GM20431 (cell line): ENCODE measurements at regions not wholly inside any gene's neighbourhood (a gene's known extent, or its start where the extent isn't known, plus 50 kb on each side); places are given as distances from the start of the nearest gene placed in this dataset.

Source experiments
- in situ Hi-C: fragments of 300-500 bp; cut with MseI, MboI; formaldehyde crosslinking; loops from one replicate; pipeline ENCODE4 v1.15.0; 2020; ENCODE audit warnings: low sequenced_read_pairs; ENCODE audit not compliant: unreplicated experiment

DNA sequence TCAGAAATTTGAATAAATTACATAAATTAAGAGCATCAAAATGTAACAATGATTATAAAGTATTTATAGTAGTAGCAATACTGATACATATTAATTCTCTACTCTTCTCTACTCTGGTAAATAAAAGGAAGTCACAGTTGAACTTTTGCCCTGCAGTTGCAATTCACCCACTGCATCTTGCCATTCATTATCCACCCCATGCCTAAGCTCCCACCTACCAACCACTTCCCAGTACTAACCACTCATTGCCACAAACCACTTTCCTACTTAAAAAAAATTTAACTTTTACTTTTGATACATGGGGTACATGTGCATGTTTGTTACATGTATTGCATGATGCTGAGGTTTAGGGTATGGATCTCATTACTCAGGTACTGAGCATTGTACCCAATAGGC lies 174.0 kb downstream of the RASSF9 start:
- in situ Hi-C loops = no loop called here

DNA sequence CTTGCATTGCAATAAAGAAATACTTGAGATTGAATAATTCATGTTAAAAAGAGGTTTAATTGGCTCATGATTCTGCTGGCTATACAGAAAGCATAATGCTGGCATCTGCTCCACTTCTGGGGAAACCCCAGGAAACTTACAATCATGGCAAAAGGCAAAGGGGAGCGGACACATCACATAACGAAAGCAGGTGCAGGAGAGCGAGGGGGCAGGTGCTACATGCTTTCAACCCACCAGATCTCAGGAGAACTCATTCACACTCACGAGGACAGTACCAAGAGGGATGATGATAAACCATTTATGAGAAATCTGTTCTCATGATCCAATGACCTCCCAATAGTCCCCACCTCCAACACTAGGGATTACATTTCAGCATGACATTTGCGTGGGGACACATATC lies 172.6 kb downstream of the RASSF9 start:
- in situ Hi-C loops = no loop called here

DNA sequence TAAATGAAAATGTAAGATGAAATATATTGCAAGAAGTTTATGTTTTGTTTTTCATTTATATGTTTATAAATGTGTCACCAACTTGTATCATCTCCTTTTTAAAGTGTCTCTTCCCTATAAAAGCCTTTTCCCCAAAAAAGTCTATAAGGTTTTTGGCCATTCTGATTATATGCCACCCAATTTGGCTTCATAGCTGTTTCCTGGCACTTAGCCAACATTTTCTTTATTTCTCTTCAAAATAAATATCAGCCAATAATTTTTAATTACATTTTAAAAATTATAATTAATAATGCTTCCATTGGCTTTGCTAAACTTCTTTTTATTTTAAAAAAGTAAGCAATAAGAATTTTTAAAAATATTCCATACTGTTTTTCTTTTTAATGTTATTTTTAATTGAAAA lies 171.8 kb downstream of the RASSF9 start:
- in situ Hi-C loops = no loop called here

DNA sequence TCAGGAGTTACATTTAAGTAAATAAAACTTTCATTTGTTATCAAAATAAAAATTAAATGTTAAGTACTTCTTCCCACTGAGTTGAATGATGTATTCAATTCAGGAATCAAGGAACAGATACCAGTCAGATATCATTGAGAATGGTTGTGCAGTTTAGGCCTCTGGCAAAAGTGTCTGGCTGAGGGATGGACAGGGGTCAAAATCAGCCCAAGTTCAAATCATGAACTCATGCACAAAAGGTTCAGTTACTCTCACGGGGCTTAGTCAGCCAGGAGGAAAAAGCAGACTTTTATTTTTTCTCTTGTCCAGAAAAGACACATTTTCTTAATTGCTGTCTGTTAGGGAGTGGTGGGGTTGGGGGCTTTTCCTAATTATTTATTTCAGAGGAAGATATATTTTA lies 166.3 kb downstream of the RASSF9 start:
- in situ Hi-C loops = no loop called here

DNA sequence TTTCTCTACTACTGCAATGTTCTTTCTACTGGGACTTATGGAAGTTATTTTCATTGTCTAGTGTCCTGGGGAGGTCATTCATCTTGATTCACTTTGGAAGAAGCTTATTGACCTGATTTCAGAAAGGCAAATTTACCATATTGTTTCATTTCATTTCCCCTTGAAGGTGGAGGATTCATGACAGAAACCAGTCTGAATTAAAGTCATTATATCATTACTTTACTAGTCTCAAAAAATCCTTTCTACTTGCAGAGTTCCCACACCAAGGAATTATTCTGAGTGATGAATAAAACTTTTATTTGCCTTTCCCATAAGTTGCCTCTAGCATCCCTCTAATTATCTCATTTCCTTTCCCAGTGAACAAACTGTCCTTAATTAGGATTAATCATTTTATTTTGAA lies 163.8 kb downstream of the RASSF9 start:
- in situ Hi-C loops = no loop called here

DNA sequence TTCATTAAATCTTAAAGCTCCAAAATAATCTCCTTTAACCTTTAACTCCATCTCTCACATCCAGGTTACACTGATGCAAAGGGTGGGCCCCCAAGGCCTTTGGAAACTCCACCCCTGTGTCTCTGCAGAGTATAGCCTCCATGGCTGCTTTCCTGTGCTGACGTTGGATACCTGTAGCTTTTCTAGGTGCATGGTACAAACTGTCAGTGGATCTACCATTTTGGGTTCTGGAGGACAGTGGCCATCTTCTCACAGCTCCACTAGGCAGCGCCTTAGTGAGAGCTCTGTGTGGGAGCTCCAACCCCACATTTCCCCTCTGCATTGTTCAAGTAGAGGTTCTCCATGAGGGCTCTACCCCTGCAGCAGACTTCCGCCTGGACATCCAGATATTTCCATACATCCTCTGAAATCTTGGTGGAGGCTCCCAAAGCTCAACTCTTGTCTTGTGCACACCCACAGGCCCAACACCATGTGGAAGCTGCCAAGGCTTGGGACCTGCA lies 162.2 kb downstream of the RASSF9 start:
- in situ Hi-C loops = no loop called here

DNA sequence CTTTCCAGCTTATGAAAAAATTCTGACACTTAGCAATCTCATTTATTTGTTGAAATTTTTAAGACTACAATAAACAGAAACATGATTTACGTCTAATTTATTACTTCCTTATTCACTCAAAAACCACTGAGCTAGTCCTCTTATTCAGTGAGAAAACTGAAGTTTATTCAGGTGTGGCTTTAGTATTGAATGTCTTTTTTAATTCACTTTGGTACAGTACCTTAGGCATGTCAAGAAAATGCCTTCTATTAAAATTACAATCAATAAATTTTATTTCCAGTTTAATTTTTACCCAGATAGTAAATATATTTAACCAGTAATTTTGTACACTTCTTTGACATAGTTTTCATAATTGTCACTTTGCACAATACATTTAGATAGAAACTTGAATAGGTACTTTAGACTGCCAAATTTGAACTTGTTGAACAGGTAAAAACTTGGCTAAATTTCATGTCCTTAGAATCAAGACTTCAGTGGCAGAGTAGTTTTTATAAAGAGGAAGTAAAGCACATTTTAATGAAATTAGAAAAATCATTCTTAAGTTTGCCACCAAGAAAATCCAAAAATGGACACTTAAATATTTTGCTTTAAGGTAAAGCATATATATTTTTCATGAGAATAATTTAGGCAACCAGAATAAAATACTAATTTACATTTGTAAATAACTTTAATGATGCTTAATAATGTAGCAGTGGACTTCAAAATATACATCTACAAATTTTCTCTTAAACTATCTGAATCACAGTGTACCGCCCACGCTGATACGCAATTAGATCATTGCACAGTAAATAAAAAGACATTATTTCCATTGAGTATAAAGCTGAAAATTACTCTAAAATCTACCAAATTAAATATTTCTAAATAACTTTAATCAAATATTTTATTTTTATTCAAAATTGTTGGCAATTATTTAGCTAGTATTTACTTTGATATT lies 159.1 kb downstream of the RASSF9 start:
- in situ Hi-C loops = no loop called here

DNA sequence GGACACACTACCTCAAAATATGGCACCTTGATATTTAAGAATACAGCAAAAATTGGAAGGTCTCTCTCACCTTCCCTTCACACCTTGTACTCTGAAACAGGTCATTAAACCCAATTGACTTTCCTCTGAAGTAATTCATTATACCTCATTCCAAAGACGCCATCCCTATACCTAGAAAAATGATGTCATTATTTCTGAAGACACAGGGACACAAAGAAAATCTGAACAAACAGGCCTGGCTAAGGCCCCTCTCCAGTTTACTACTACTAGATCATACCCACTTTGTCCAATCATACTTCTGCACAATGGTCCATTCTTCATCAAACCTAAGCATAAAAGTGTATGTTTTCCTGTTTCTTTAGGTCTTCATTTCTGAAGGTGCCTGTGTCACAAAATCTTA lies 156.9 kb downstream of the RASSF9 start:
- in situ Hi-C loops = no loop called here

DNA sequence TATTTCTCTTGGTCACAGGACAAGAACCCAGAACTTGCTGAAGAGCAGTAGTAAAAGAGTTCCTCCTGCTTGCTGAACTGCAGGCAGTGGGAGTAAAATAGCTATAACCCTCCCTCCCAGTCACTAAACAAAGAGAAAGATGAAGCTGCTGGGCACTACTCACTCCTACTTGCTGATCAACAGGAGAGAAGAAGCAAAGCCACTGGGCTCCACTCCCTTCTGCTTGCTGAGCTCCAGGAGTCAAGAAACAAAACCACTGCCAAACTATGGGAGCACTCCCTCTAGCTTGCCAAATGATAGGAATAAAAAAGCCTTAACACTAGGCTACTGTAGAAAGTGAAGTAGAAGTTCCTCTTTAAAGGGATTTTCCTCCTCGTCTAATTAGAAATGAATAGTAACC lies 155.3 kb downstream of the RASSF9 start:
- in situ Hi-C loops = no loop called here

DNA sequence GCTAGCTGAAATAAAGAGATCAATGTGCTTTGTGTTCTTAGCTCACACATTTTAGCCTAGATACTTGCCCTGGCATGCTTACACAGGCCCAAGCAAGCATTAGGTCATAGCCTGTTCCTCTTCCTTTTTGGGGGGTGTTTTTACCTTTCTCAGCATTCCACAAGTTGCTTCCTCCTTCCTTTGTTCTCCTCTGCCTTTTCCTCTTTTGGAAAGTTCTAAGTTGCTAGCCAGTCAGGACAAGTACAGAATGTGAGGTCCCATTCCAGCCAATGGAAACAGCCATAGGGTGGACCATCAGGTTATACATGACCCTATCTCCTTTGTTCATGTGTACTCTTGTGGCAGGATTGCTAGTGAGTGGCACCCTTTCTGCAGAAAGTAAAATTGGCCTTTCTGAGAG lies 154.9 kb downstream of the RASSF9 start:
- in situ Hi-C loops = no loop called here

DNA sequence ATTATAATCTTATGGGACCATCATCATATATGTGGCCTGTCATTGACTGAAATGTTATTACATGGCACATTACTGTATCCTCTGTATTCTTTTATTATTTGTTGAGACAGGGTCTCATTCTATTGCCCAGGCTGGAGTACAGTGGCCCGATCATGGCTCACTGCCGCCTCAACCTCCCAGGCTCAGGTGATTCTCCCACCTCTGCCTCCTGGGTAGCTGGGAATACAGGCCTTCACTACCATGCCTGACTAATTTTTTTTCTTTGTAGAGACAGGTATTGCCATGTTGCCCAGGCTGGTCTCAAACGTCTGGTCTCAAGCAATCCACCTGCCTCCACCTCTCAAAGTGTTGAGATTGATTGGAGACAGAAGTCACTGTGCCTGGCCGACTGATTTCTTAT lies 153.2 kb downstream of the RASSF9 start:
- in situ Hi-C loops = no loop called here

DNA sequence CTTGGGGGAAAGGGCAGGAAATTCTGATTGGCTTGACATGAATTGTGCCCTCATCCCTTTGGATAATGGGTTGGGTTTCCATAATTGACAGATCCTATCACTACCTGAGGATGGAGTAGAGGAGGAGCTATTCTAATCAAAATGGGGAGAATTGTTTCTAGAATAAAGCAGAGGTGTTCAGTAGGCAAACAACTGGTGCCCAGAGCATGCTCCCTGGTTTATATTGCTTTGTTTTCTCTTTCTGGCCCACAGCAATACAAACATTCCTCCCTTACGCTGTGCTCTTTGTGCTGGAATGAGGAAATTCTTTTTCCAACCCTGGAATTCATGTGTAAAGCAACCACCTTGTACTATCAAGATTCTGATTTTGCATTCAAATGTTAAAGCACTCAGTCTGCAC lies 147.4 kb downstream of the RASSF9 start:
- in situ Hi-C loops = no loop called here

DNA sequence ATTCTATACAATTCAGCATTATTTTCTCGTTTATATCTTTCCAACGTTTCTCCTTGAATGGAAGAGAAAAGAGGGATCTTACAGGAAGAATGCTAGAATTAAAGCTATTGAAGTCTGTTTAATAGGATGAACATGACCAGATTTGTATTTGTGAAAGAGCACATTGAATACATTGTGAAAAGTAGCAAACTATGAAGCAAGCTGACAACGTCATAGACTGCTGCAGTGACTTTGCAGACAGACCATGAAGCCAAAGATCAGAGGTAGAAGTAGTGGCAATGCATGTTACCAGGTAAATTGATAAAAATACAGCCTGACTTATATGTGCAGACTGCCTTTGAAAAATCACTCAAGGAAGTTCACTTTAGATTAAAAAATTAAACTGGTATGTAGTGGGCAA lies 146.1 kb downstream of the RASSF9 start:
- in situ Hi-C loops = no loop called here

DNA sequence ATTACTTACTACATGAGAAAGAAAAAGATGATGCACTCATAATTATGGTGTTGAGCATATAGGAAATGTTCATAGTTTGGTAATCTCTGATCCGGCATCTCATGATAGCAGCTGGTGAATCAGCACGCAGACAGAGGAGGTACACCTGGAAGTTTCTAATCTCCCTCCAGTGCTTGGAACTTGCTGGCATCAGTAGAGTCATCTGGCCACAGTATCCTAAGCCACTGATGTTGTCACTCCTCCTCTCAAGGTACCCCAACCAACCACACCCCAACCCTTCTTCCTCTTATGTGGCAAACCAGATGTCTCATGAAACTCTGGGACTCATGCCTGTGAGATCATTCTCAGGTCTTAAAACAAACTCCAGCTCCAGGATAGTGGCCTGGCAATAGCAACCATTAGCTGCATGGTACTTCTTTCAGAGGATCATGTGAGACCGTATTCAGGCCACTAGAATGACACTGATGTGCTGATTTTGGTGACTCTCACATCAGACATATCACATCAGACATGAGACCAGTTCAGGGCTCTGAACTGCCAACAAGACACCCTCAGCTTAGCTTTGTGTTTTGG lies 143.0 kb downstream of the RASSF9 start:
- in situ Hi-C loops = no loop called here

DNA sequence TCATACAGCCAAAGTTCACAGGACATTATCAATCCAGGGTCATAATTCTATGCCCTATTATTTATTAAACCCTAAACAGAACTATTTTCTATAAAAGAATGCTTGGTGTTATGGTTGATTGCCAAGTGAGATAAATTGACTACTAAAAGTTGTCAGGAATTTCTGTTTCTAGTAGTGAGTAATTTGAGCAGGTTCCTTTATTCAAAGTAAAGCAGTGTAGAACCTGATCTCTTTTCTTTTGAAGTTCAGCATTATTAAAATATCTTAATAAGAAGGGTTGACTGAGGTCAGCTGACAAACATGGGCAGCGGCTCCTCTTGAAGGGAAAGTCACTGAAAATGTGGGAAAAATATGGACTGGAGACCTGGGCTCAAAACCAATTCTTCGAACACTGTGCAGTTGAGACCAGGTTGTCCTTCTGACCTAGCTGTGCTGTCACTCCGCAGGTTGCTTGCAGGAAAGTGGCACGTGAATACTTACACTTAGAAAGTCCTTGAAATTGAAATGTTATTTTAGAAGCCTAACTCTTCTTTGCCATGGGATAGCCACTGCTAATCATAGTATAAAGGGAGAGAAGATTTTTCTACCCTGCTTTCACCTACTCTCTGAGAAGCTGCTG lies 141.0 kb downstream of the RASSF9 start:
- in situ Hi-C loops = no loop called here

DNA sequence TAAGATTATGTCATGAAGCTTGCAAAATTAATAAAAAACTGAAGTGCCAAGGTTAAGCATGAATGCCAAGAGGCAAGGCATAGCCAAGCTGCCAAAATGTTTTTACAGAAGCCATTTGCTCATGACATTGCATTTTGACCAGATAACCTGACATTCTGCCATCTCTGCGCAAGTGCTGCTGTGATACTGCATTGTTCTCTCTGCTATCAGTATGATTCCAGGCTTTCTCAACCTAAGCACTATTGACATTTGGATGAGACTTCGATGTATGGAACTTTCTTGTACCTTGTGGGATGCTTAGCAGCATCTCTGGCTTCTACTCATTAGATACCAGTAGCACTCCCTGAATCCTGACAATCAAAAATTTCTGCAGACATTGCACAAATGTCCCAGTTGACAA lies 139.2 kb downstream of the RASSF9 start:
- in situ Hi-C loops = no loop called here

DNA sequence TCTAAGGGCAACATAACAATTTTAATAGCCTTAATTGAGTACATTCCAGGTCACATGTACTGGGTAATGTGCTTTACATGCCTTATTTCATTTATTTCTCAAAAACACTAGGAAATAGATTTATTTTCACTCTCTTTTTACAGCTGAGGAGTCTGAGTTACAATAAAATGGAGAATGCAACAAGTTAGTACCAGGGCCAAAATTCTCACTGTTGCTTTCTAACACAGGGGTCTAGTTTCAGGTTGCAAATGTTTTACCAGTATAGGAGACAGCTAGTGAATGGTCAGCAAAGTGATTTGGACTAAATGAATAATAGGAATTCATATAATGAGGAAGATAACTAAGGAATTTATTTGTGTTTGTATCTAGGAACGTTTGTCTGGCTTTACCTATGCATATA lies 137.3 kb downstream of the RASSF9 start:
- in situ Hi-C loops = no loop called here

DNA sequence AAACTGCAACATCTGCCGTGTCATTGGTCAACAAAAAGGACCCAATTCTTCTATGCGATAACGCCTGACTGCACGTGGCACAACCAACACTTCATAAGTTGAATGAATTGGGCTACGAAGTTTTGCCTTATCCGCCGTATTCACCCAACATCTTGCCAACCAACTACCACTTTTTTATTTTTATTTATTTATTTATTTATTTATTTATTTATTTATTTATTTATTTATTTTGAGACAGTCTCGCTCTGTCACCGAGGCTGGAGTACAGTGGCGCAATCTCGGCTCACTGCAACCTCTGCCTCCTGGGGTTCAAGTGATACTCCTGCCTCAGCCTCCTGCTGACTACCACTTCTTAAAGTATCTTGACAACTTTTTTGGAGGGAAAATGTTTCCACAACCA lies 127.4 kb downstream of the RASSF9 start:
- in situ Hi-C loops = no loop called here

DNA sequence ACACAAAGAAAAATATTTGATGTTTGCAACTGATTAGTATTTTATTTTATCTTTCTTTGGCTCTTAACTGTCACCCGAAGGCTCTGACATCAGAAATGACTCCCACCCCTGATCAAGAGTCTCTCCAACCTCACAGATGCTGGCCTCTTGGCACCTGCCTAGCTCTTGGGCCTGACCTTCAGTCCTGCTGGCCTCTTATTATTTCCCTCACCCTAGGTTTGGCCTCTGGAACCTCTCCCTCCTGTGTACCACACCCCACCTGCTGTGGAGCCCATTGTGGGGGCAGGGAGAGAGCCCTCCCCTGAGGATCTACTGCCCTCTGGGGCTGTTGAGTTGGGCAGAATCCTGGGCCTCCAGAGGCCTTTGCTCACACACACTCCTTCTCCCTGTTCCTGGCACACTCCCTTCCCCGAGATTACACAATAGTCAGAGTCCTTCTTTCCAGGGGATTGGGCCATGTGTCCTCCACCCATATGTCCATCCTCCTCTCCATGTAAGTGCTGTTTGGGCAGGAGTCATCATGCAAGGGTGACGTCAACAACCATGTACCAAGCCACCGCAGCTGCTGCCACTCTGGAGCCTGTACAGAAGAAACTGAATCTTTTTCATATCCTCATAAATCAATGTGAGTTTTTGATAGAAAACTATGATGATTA lies 124.3 kb downstream of the RASSF9 start:
- in situ Hi-C loops = no loop called here

DNA sequence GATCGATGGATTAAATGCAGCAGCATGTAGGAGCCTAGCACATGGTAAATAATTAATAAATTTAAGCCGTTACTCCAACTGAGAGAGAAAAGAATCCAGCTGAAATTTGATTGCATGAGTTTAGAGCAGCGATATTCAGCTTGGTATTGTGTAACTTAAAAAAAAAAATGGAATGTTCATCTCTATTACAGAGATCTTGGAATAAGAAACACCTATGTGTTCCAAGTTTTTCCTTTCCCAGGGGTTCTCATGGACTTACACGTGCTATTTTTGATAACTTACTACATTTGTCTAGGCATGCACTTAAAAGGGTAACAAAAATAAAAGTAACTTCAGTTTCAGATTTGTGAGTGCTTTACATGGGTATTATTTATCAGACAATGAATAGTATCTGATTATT lies 122.8 kb downstream of the RASSF9 start:
- in situ Hi-C loops = no loop called here

DNA sequence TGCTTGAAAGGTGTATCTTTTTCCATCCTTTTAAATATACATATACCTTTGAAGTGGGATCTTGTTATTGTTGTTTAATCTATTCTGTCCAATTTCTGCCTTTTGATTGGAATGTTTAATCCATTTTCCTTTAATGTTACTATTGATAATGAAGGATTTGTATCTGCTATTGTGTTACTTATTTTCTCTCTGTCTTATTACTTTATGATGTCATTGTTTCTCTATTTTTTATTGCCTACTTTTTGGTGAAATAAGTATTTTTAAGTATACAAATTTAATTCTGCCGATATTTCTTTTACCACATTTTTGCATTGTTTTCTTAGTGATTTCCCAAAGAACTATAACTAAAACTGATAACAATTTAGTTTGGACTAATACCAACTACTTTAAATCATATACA lies 121.8 kb downstream of the RASSF9 start:
- in situ Hi-C loops = no loop called here
